ENCODE measurements at regions not wholly inside any gene's neighbourhood (a gene's known extent, or its start where the extent isn't known, plus 50 kb on each side); places are given as distances from the start of the nearest gene placed in this dataset.

GRCh38 chr7:109997837-109998236 lies 1093.1 kb upstream of the LRRN3 start:
- TF ChIP-seq CTCF (IDR thresholded peaks at IDR 0.05; ENCODE audit: low read depth, low read length, missing input control) (no peak), GABPA (IDR thresholded peaks at IDR 0.05 in 1 of 2, conservative IDR thresholded peaks at IDR 0.05 in 1 of 2) (no peak), EGR1 (IDR thresholded peaks at IDR 0.05; ENCODE audit: low read depth in 2 of 2) (no peak), TAF1 (conservative IDR thresholded peaks at IDR 0.05) (no peak), ATF3 (IDR thresholded peaks at IDR 0.05) (no peak), MAX (IDR thresholded peaks at IDR 0.05) (no peak), REST (IDR thresholded peaks at IDR 0.05) (no peak), FOXA1 (IDR thresholded peaks at IDR 0.05) (no peak), RAD21 (IDR thresholded peaks at IDR 0.05) (no peak), SP1 (IDR thresholded peaks at IDR 0.05) (no peak), NR2F2 (IDR thresholded peaks at IDR 0.05) (no peak), YY1 (IDR thresholded peaks at IDR 0.05) (no peak), JUND (IDR thresholded peaks at IDR 0.05) (no peak)

Measured in liver (tissue), 3 donors.